H1 (cell line): ENCODE measurements at regions not wholly inside any gene's neighbourhood (a gene's known extent, or its start where the extent isn't known, plus 50 kb on each side); places are given as distances from the start of the nearest gene placed in this dataset.

Source experiments
- EZH2 ChIP-seq: fragments of 200-600 bp; sonication (generic); IDR thresholded peaks from 2 replicates; pipeline ENCODE4 v1.7.1; 2012; ENCODE audit warnings: low read depth, mild to moderate bottlenecking, moderate library complexity, low read length, inconsistent platforms; ENCODE audit not compliant: severe bottlenecking
- SIRT6 ChIP-seq: IDR thresholded peaks from one replicate; pipeline ENCODE4 v1.7.1; 2012; ENCODE audit warnings: low read length, inconsistent platforms
- TAF1 ChIP-seq: IDR thresholded peaks from 2 replicates; pipeline ENCODE4 v1.6.1; 2011; ENCODE audit warnings: mild to moderate bottlenecking, low read depth, low read length
- USF2 ChIP-seq: IDR thresholded peaks from 2 replicates; pipeline ENCODE4 v1.6.1; 2011; ENCODE audit warnings: low read length, improper control_type of control experiment

GRCh38 chr2:156784020-156784701 is 348.0 kb downstream of the GPD2 start (continued):
- no peak for TF ChIP-seq EZH2
- no peak for TF ChIP-seq USF2
- TF ChIP-seq SIRT6 = no peak
- no peak for TF ChIP-seq TAF1
